ENCODE measurements at regions not wholly inside any gene's neighbourhood (a gene's known extent, or its start where the extent isn't known, plus 50 kb on each side); places are given as distances from the start of the nearest gene placed in this dataset.

GRCh38 chr18:51248685-51249084, 51.2 kb upstream of the MEX3C start:
- Mint-ChIP-seq H3K36me3 (ENCODE audit: low read depth) (no peaks in the 10 kb centered on the region), H3K4me3 (no peak overlapping the region), H3K9me3 (peaks cover 5% of the 10 kb centered on the region), H3K4me1 (peaks cover 12% of the 10 kb centered on the region), H3K27ac (no peak overlapping the region), H3K27me3 (ENCODE audit: insufficient read depth) (no peaks in the 10 kb centered on the region)
- Histone ChIP-seq H3K27ac (ENCODE audit: low read depth, low read length) (no peak overlapping the region), H3K27me3 (ENCODE audit: control insufficient read depth, insufficient read depth, low read length, poor library complexity, severe bottlenecking) (no peaks in the 10 kb centered on the region), H3K4me1 (ENCODE audit: control insufficient read depth, insufficient read depth, low read length) (peaks cover 10% of the 10 kb centered on the region), H3K9ac (ENCODE audit: extremely low read depth, low read length, poor library complexity, severe bottlenecking) (no peak overlapping the region), H3K9me3 (ENCODE audit: control insufficient read depth, low read length) (peaks cover 8% of the 10 kb centered on the region), H3K36me3 (ENCODE audit: control insufficient read depth, insufficient read depth, low read length) (no peaks in the 10 kb centered on the region), H3K4me3 (ENCODE audit: low read length) (peak overlapping the region; percentile 15)
- no peak for DNase-seq
- TF ChIP-seq, protein P1, sequence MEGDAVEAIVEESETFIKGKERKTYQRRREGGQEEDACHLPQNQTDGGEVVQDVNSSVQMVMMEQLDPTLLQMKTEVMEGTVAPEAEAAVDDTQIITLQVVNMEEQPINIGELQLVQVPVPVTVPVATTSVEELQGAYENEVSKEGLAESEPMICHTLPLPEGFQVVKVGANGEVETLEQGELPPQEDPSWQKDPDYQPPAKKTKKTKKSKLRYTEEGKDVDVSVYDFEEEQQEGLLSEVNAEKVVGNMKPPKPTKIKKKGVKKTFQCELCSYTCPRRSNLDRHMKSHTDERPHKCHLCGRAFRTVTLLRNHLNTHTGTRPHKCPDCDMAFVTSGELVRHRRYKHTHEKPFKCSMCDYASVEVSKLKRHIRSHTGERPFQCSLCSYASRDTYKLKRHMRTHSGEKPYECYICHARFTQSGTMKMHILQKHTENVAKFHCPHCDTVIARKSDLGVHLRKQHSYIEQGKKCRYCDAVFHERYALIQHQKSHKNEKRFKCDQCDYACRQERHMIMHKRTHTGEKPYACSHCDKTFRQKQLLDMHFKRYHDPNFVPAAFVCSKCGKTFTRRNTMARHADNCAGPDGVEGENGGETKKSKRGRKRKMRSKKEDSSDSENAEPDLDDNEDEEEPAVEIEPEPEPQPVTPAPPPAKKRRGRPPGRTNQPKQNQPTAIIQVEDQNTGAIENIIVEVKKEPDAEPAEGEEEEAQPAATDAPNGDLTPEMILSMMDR (conservative IDR thresholded peaks at IDR 0.05): no peak
- WGBS, 2 experiments (ENCODE audit: insufficient coverage in 1 of 2, insufficient read length in 1 of 2): 100% methylated on average over 2 of the region's 2 CpGs; no CpG with 5 or more reads in 1 of the 2 experiments

GRCh38 chr18:51250006-51250405, 52.5 kb upstream of the MEX3C start:
- H3K4me1 ChIP-seq (ENCODE audit: control insufficient read depth, insufficient read depth, low read length): peaks cover 10% of the 10 kb centered on the region
- Mint-ChIP-seq H3K4me3 (no peak overlapping the region), H3K27ac (no peak overlapping the region)

DNA sequence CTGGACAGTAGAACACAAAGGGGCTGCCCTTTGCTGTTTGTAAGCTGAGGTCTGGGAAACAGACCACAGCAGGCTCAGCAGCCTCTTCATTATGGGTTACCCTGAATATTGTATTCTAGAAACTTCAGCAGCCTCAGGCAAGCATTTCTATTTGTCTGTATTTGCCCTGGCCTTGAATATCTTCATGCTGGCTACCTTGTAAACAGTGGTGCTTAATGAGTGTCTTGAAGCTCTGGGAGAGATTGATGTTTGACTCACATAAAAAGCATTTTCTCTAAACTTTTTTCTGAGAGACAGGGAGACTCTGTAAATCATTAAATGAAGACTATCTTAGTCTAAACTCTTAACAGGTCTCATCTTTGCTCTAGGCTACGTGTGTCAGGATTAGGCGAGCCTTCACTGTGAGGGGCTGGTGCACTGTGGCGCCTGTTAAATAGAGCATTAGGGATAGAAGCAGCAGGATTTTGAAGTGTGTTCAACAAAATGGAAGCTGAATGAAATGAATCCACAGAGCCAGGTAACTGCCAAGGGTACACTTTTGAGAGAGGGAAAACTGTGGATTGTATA, 53.1 kb upstream of the MEX3C start:
- Mint-ChIP-seq H3K9me3 (peaks cover 5% of the 10 kb centered on the region), H3K4me3 (no peak overlapping the region), H3K27ac (no peak overlapping the region), H3K27me3 (ENCODE audit: insufficient read depth) (no peaks in the 10 kb centered on the region), H3K4me1 (peaks cover 12% of the 10 kb centered on the region), H3K36me3 (ENCODE audit: low read depth) (no peaks in the 10 kb centered on the region)
- WGBS, 2 experiments (ENCODE audit: insufficient coverage in 1 of 2, insufficient read length in 1 of 2): 86 to 100% methylated on average over 1 to 3 of the region's 3 CpGs
- H3K4me1 ChIP-seq (ENCODE audit: control insufficient read depth, insufficient read depth, low read length): peaks cover 10% of the 10 kb centered on the region
- H3K9ac ChIP-seq (ENCODE audit: extremely low read depth, low read length, poor library complexity, severe bottlenecking): no peak overlapping the region
- TF ChIP-seq, protein P1 (conservative IDR thresholded peaks at IDR 0.05): no peak
- H3K27me3 ChIP-seq (ENCODE audit: control insufficient read depth, insufficient read depth, low read length, poor library complexity, severe bottlenecking): no peaks in the 10 kb centered on the region
- H3K36me3 ChIP-seq (ENCODE audit: control insufficient read depth, insufficient read depth, low read length): no peaks in the 10 kb centered on the region
- DNase-seq: no peak
- H3K9me3 ChIP-seq (ENCODE audit: control insufficient read depth, low read length): peaks cover 8% of the 10 kb centered on the region
- H3K27ac ChIP-seq (ENCODE audit: low read depth, low read length): no peak overlapping the region
- no peak overlapping the region for H3K4me3 ChIP-seq (ENCODE audit: low read length)

More at GRCh38 chr18:51250006-51250405, 52.5 kb upstream of the MEX3C start:
- Mint-ChIP-seq H3K4me1 (peaks cover 12% of the 10 kb centered on the region), H3K27me3 (ENCODE audit: insufficient read depth) (no peaks in the 10 kb centered on the region), H3K9me3 (peaks cover 5% of the 10 kb centered on the region), H3K36me3 (ENCODE audit: low read depth) (no peaks in the 10 kb centered on the region)
- Histone ChIP-seq H3K36me3 (ENCODE audit: control insufficient read depth, insufficient read depth, low read length) (no peaks in the 10 kb centered on the region), H3K4me3 (ENCODE audit: low read length) (no peak overlapping the region), H3K27ac (ENCODE audit: low read depth, low read length) (no peak overlapping the region), H3K9ac (ENCODE audit: extremely low read depth, low read length, poor library complexity, severe bottlenecking) (no peak overlapping the region), H3K27me3 (ENCODE audit: control insufficient read depth, insufficient read depth, low read length, poor library complexity, severe bottlenecking) (no peaks in the 10 kb centered on the region), H3K9me3 (ENCODE audit: control insufficient read depth, low read length) (peaks cover 8% of the 10 kb centered on the region)
- DNase-seq: no peak
- TF ChIP-seq, protein P1 (conservative IDR thresholded peaks at IDR 0.05): no peak
- WGBS, 2 experiments (ENCODE audit: insufficient coverage in 1 of 2, insufficient read length in 1 of 2): 67 to 85% methylated on average over 2 to 4 of the region's 4 CpGs
